SK-N-SH (cell line): ENCODE measurements at regions not wholly inside any gene's neighbourhood (a gene's known extent, or its start where the extent isn't known, plus 50 kb on each side); places are given as distances from the start of the nearest gene placed in this dataset.

ENCODE experiments used
- CTCF ChIA-PET: fragments of 300-600, 350-600 bp; formaldehyde crosslinking; extraction: SDS; loops from one replicate; lab custom pipeline; 2021; lab: Yijun Ruan, JAX
- POLR2A ChIA-PET: fragments of 350-600 bp; sonication (Branson Sonifier 250); formaldehyde crosslinking; extraction: SDS; loops from one replicate; lab custom pipeline; 2020; ENCODE audit warnings: antibody characterized with exemption, inconsistent platforms; lab: Yijun Ruan, JAX
- DNase-seq: peaks from one replicate; pipeline ENCODE4 v3.0.0; 2012
- H2AFZ ChIP-seq: fragments of 200-600 bp; sonication (generic); 2 replicates; pipeline ENCODE4 v1.8.1; 2016; ENCODE audit warnings: antibody characterized with exemption, mild to moderate bottlenecking, low read depth
- H3F3A ChIP-seq: fragments of 200-600 bp; sonication (generic); replicated peaks from 2 replicates; pipeline ENCODE3; 2016; ENCODE audit warnings: antibody characterized with exemption, mild to moderate bottlenecking; ENCODE audit not compliant: insufficient read depth
- H3K27ac ChIP-seq, 2 experiments: fragments of 200-500 bp in 1 of 2; fragments of 200-600 bp in 1 of 2; sonication (Bioruptor generic) in 1 of 2; sonication (generic), shearing (Covaris generic) in 1 of 2; 2 replicates each; pipeline versions ENCODE4 v1.5.1 to v1.6.1; 2014 to 2016; ENCODE audit warnings: low read depth in 2 of 2, inconsistent platforms in 1 of 2, low read length in 1 of 2, mild to moderate bottlenecking in 1 of 2, mixed read lengths in 1 of 2
- H3K27me3 ChIP-seq: fragments of 200-600 bp; sonication (generic), shearing (Covaris generic); 2 replicates; pipeline ENCODE4 v1.6.1; 2016; ENCODE audit warnings: mixed run types; ENCODE audit not compliant: insufficient read depth
- H3K36me3 ChIP-seq, 2 experiments: fragments of 200-500 bp in 1 of 2; fragments of 200-600 bp in 1 of 2; sonication (Bioruptor generic) in 1 of 2; sonication (generic) in 1 of 2; replicated peaks in 1 of 2; 2 replicates each; pipeline versions ENCODE3 to v1.5.1; 2014 to 2016; ENCODE audit warnings: low read length in 1 of 2, mild to moderate bottlenecking in 1 of 2; ENCODE audit not compliant: insufficient read depth in 2 of 2, control insufficient read depth in 1 of 2
- H3K4me1 ChIP-seq, 2 experiments: fragments of 200-500 bp in 1 of 2; fragments of 200-600 bp in 1 of 2; sonication (Bioruptor generic) in 1 of 2; sonication (generic), shearing (Covaris generic) in 1 of 2; 2 replicates each; pipeline versions ENCODE4 v1.5.1 to v1.6.1; 2014 to 2016; ENCODE audit warnings: low read depth in 1 of 2, low read length in 1 of 2, mixed run types in 1 of 2; ENCODE audit not compliant: insufficient read depth in 2 of 2, control insufficient read depth in 1 of 2
- H3K4me2 ChIP-seq: fragments of 200-600 bp; sonication (generic), shearing (Covaris generic); 2 replicates; pipeline ENCODE4 v1.6.1; 2017; ENCODE audit warnings: mixed run types
- H3K4me3 ChIP-seq, 2 experiments: fragments of 200-500 bp in 1 of 2; fragments of 200-600 bp in 1 of 2; sonication (Bioruptor generic) in 1 of 2; sonication (generic), shearing (Covaris generic) in 1 of 2; 2 replicates each; pipeline versions ENCODE4 v1.5.1 to v1.8.1; 2014 to 2016; ENCODE audit warnings: low read depth in 2 of 2, inconsistent platforms in 1 of 2, low read length in 1 of 2, mild to moderate bottlenecking in 1 of 2, mixed read lengths in 1 of 2, moderate library complexity in 1 of 2
- H3K79me2 ChIP-seq: fragments of 200-600 bp; sonication (generic); 2 replicates; pipeline ENCODE4 v1.8.1; 2017; ENCODE audit warnings: mild to moderate bottlenecking; ENCODE audit not compliant: insufficient read depth
- H3K9ac ChIP-seq: fragments of 200-600 bp; sonication (generic); 2 replicates; pipeline ENCODE4 v1.6.1; 2017; ENCODE audit warnings: mixed run types
- H3K9me2 ChIP-seq: fragments of 200-600 bp; sonication (generic); 2 replicates; pipeline ENCODE4 v1.6.1; 2017; ENCODE audit warnings: mixed run types
- H3K9me3 ChIP-seq: fragments of 200-600 bp; sonication (generic); 2 replicates; pipeline ENCODE4 v1.6.1; 2017; ENCODE audit warnings: mixed run types, mild to moderate bottlenecking, moderate library complexity
- H4K20me1 ChIP-seq: fragments of 200-600 bp; sonication (generic); 2 replicates; pipeline ENCODE4 v1.6.1; 2017; ENCODE audit warnings: mild to moderate bottlenecking, mixed run types; ENCODE audit not compliant: insufficient read depth
- CHD2 ChIP-seq: fragments of 150-350 bp; IDR thresholded peaks from 2 replicates; pipeline ENCODE4 v1.6.1; 2018; ENCODE audit warnings: low read length; ENCODE audit not compliant: partially characterized antibody
- FOXM1 ChIP-seq: IDR thresholded peaks from 2 replicates; pipeline ENCODE4 v1.4.0; 2012; ENCODE audit warnings: low read depth, mild to moderate bottlenecking
- IRF3 ChIP-seq: fragments of 150-350 bp; IDR thresholded peaks from 2 replicates; pipeline ENCODE4 v1.6.1; 2016; ENCODE audit warnings: mild to moderate bottlenecking, low read depth, low read length
- NFIC ChIP-seq: IDR thresholded peaks from 2 replicates; pipeline ENCODE4 v1.4.0; 2012; ENCODE audit warnings: borderline replicate concordance
- PBX3 ChIP-seq: IDR thresholded peaks from 2 replicates; pipeline ENCODE4; 2012
- REST ChIP-seq: IDR thresholded peaks from 2 replicates; pipeline ENCODE4 v1.6.1; 2012; ENCODE audit warnings: mild to moderate bottlenecking, low read depth, low read length, moderate library complexity
- TEAD4 ChIP-seq: IDR thresholded peaks from 2 replicates; pipeline ENCODE4 v1.4.0; 2012; ENCODE audit warnings: mild to moderate bottlenecking, borderline replicate concordance; ENCODE audit not compliant: insufficient read depth
- WGBS: methylation state at CpG from one replicate; pipeline ENCODE4 v1.1.6; 2017; ENCODE audit warnings: low lambda C conversion rate; 5-methylcytosine and 5-hydroxymethylcytosine counted together

GRCh38 chr2:41990688-41991087 lies 57.1 kb upstream of the PKDCC start (continued):
- TF ChIP-seq PBX3 (no peak), REST (no peak), FOXM1 (no peak), CHD2 (no peak)

- no peak overlapping the region for H3K9ac ChIP-seq
- no peaks in the 10 kb centered on the region for H3F3A ChIP-seq
- CTCF ChIA-PET = interaction anchor here (1.0 to 1.2 kb wide), 2 partner anchors 11 to 122 kb away, joined by 3 read pairs; no protein-coding TSS in a partner anchor
- no peaks in the 10 kb centered on the region for H3K79me2 ChIP-seq
- no peaks in the 10 kb centered on the region for H3K9me3 ChIP-seq
- WGBS = 67% methylated on average over 1 of the region's 1 CpG
- H3K4me3 ChIP-seq = no peak overlapping the region
- no peak for TF ChIP-seq IRF3
- TF ChIP-seq NFIC = no peak
- TF ChIP-seq TEAD4 = no peak
- H3K36me3 ChIP-seq = no peaks in the 10 kb centered on the region
- no peak overlapping the region for H3K27ac ChIP-seq
- no peaks in the 10 kb centered on the region for H4K20me1 ChIP-seq
- no peaks in the 10 kb centered on the region for H3K9me2 ChIP-seq
- H2AFZ ChIP-seq = no peak overlapping the region
- H3K27me3 ChIP-seq = no peaks in the 10 kb centered on the region; the same call in 1 of the 2 replicates
- POLR2A ChIA-PET = no interaction called here
- no peak for DNase-seq
- no peak overlapping the region for H3K4me2 ChIP-seq
- peaks cover 8 to 17% of the 10 kb centered on the region in 2 experiments; a peak in 2 of 4 replicates for H3K4me1 ChIP-seq
Measured at GRCh38 chr2:41992056-41992642, 55.7 kb upstream of the PKDCC start.
